HG02571 (cell line): ENCODE measurements at regions not wholly inside any gene's neighbourhood (a gene's known extent, or its start where the extent isn't known, plus 50 kb on each side); places are given as distances from the start of the nearest gene placed in this dataset.

Experiments used
- ATAC-seq: cut with Tn5 transposase; IDR thresholded peaks from one replicate; pipeline ENCODE4 v1.9.1; 2021; ENCODE audit warnings: mild to moderate bottlenecking, moderate library complexity; ENCODE audit not compliant: unreplicated experiment

- no peak for ATAC-seq
Measured at GRCh38 chr6:40912158-40912946, 126.7 kb downstream of the UNC5CL start.

GRCh38 chr6:40910260-40910893 lies 128.6 kb downstream of the UNC5CL start:
- ATAC-seq: no peak

GRCh38 chr6:40909811-40910210 lies 129.2 kb downstream of the UNC5CL start:
- no peak for ATAC-seq

- ATAC-seq: no peak
Measured at GRCh38 chr6:40907198-40907701, 131.8 kb downstream of the UNC5CL start.

- no peak for ATAC-seq
Measured at GRCh38 chr6:40906759-40907158, 132.3 kb downstream of the UNC5CL start.

- ATAC-seq: no peak
Measured at GRCh38 chr6:40904583-40905194, 134.3 kb downstream of the UNC5CL start.

GRCh38 chr6:40903456-40903855 lies 135.6 kb downstream of the UNC5CL start:
- no peak for ATAC-seq

- no peak for ATAC-seq
Measured at GRCh38 chr6:40901322-40902055, 137.5 kb downstream of the UNC5CL start.

- no peak for ATAC-seq
Measured at GRCh38 chr6:40900791-40901190, 138.2 kb downstream of the UNC5CL start.

- ATAC-seq: no peak
Measured at GRCh38 chr6:40899684-40900155, 139.3 kb downstream of the UNC5CL start.

GRCh38 chr6:40898073-40898472 lies 140.9 kb downstream of the UNC5CL start:
- no peak for ATAC-seq

- no peak for ATAC-seq
Measured at GRCh38 chr6:40897390-40898003, 141.5 kb downstream of the UNC5CL start.

- ATAC-seq: no peak
Measured at GRCh38 chr6:40896696-40897095, 142.3 kb downstream of the UNC5CL start.

- no peak for ATAC-seq
Measured at GRCh38 chr6:40894962-40895799, 143.8 kb downstream of the UNC5CL start.

- no peak for ATAC-seq
Measured at GRCh38 chr6:40893021-40893420, 146.0 kb downstream of the UNC5CL start.

- no peak for ATAC-seq
Measured at GRCh38 chr6:40892223-40892622, 146.8 kb downstream of the UNC5CL start.

GRCh38 chr6:40891686-40892085 lies 147.3 kb downstream of the UNC5CL start:
- ATAC-seq: no peak

- ATAC-seq: no peak
Measured at GRCh38 chr6:40891131-40891530, 147.9 kb downstream of the UNC5CL start.

- ATAC-seq: no peak
Measured at GRCh38 chr6:40889137-40889832, 149.7 kb downstream of the UNC5CL start.
